Liver (tissue), 3 donors: ENCODE measurements at regions not wholly inside any gene's neighbourhood (a gene's known extent, or its start where the extent isn't known, plus 50 kb on each side); places are given as distances from the start of the nearest gene placed in this dataset.

ENCODE experiments used
- CTCF ChIP-seq: fragments of 150-350 bp; IDR thresholded peaks from 2 replicates; pipeline ENCODE4 v1.5.1; 2017; ENCODE audit warnings: improper control_type of control experiment, low read depth, low read length; ENCODE audit not compliant: missing input control
- FOXA1 ChIP-seq: IDR thresholded peaks from 2 replicates; pipeline ENCODE4 v1.6.1; 2016; ENCODE audit warnings: antibody characterized with exemption
- HNF4G ChIP-seq: IDR thresholded peaks from 2 replicates; pipeline ENCODE4 v1.6.1; 2016; ENCODE audit warnings: antibody characterized with exemption
- JUND ChIP-seq, 2 donors: IDR thresholded peaks; 2 replicates each; pipeline ENCODE4 v1.6.1; 2016; ENCODE audit warnings: antibody characterized with exemption in 2 of 2
- MAX ChIP-seq: IDR thresholded peaks from 2 replicates; pipeline ENCODE4 v1.6.1; 2016; ENCODE audit warnings: antibody characterized with exemption
- RAD21 ChIP-seq, 2 donors: IDR thresholded peaks; 2 replicates each; pipeline ENCODE4 v1.6.1; 2016; ENCODE audit warnings: antibody characterized with exemption in 2 of 2, mild to moderate bottlenecking in 2 of 2
- REST ChIP-seq: IDR thresholded peaks from 2 replicates; pipeline ENCODE4 v1.6.1; 2016; ENCODE audit warnings: antibody characterized with exemption, mild to moderate bottlenecking
- SP1 ChIP-seq: IDR thresholded peaks from 2 replicates; pipeline ENCODE4 v1.6.1; 2018; ENCODE audit warnings: antibody characterized with exemption, mild to moderate bottlenecking
- YY1 ChIP-seq: IDR thresholded peaks from 2 replicates; pipeline ENCODE4 v1.6.1; 2016; ENCODE audit warnings: antibody characterized with exemption, mild to moderate bottlenecking
- donor health status: healthy.
- donor health status: healthy.

DNA sequence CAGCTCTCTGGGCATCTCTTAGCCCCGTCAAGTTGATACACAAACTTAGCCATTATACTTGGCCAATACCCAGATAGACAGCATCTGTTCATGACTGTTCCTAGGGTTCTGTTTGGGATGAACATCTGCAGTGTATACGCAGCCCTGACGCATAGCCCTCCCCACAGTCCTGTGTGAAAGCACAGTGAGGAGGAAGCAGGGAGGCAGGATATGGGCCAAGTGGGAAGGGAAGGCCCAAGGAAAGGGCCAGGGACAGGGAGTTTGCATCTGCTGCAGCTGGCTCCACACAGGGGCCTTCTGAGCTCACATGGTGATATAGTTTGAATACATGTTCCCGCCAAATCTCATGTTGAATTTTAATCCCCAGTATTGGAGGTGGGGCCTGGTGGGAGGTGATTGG, 80.2 kb downstream of the CMPK2 start:
- no peak for TF ChIP-seq CTCF
- TF ChIP-seq REST, result no peak
- no peak for TF ChIP-seq YY1
- TF ChIP-seq SP1, result no peak
- TF ChIP-seq HNF4G, result no peak
- TF ChIP-seq RAD21 (IDR thresholded peaks at IDR 0.05), result no peak
- TF ChIP-seq MAX, result no peak
- no peak for TF ChIP-seq JUND (IDR thresholded peaks at IDR 0.05)
- no peak for TF ChIP-seq FOXA1
